Amygdala (tissue), 56 donors: ENCODE measurements at regions not wholly inside any gene's neighbourhood (a gene's known extent, or its start where the extent isn't known, plus 50 kb on each side); places are given as distances from the start of the nearest gene placed in this dataset.

Source experiments
- DNase-seq, 56 donors: peaks; one replicate each; lab custom pipeline; 2025; lab: John Stamatoyannopoulos, UW

DNA sequence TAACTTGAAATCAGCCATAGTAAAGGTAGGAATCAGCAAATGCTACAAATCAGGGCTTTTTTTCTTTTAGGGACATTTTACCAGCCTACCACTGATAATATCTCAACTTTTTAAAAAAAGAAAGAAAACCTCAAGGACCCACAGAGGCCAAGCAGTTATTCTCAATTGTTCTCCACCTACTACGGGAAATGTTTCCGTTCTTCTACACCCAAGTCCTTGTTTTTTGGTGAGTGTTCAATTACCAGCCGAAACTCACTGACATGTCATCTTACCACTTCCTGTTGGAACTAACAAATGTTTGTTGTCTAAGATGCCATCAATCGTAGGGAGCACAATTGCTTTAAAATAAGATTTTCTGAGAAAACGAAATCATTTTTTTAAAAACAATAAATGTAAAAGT lies 50.2 kb upstream of the CDK1 start:
- DNase-seq = no peak

DNA sequence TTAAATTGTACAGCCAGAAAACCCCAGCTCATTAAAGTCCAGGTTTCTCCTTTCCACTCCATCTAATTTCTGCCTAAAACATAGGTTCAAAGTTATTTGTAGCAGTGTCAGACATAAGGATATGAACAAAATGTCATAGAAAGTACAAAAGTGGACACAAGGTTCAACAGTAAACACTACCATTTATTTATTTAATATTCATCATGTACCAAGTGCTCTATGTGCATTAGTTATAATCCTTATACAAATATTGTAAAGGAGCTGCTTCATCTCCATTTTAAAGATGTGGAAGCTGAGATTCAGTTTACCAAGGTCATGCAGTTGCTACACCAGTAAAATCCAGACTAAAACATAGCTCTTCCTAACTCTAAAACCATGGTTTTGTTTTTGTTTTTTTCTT lies 52.0 kb upstream of the CDK1 start:
- no peak for DNase-seq

DNA sequence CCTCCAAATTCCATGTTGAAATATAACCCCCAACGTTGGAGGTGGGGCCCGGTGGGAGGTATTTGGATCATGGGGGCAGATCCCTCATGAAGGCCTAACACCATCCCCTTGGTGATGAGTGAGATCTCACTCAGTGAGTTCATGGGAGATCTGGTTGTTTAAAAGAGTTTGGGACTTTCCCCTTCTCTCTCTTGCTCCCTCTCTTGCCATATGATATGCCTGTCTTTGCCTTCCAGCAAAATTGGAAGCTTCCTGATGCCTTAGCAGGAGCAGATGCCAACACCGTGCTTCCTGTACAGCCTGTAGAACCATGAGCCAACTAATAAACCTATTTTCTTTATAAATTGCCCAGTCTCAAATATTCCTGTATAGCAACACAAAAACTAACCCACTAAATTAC lies 55.7 kb upstream of the CDK1 start:
- DNase-seq = no peak

GRCh38 chr10:60719721-60720120 lies 58.6 kb upstream of the CDK1 start:
- DNase-seq = no peak

- no peak for DNase-seq
Measured at GRCh38 chr10:60718886-60719285, 59.4 kb upstream of the CDK1 start.

DNA sequence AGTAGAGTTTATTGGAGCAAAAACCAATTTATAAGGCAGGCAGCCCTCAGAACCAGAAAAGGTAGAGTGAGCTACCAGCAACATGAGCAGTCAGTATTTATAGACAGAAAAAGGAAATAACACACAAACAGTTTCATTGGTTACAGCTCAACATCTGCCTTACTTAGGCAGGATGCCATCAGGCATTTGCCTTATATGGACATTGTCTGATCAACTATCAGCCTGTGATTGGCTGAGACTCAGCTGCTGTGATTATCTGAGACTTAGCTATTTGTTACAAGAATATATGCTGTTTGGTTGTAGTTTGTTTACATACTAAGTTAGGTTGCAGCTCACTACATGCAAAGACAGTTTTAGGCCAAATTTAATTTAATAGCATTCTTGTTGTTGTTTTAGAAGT lies 60.4 kb upstream of the CDK1 start:
- no peak for DNase-seq

- no peak for DNase-seq
Measured at GRCh38 chr10:60714233-60714632, 64.0 kb upstream of the CDK1 start.

GRCh38 chr10:60711496-60711895 lies 66.8 kb upstream of the CDK1 start:
- no peak for DNase-seq

DNA sequence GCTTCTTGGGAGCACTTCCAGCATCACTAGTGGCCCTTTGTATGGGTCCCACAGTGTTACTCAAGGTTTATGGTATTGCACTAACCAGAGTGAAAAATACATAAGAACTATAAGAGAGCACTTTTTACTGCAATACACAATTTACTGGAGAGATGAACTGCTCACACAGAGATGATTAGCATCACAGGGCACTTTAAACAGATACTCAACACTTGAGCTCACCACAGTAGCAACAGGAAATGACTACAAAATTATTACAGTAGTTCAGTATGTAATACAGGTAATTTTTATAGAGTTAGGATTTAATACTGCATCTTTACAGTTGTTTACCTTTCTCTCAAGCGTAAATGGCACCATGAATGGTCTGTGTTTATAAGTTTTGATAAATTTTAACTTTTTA lies 68.2 kb upstream of the CDK1 start:
- DNase-seq = no peak

- no peak for DNase-seq
Measured at GRCh38 chr10:60708666-60709065, 69.6 kb upstream of the CDK1 start.

DNA sequence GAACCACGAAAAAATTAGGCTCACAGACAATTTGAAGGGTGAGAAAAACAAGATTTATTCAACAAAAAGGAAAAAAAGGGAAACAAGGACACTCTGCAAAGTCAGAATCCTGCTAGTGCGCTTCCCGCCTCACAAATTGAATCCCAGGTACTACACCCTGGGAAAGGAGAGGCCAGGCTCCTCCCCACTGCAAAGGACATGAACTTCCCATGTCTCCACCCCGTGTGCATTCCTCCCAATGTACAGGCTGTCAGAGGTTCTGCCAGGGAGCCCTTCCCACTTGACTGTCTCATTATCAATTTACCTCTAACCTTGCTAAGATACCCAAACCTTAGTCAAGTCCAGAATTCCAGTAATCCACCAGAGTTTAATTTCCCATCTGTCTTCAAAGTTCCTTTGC lies 70.4 kb upstream of the CDK1 start:
- no peak for DNase-seq

DNA sequence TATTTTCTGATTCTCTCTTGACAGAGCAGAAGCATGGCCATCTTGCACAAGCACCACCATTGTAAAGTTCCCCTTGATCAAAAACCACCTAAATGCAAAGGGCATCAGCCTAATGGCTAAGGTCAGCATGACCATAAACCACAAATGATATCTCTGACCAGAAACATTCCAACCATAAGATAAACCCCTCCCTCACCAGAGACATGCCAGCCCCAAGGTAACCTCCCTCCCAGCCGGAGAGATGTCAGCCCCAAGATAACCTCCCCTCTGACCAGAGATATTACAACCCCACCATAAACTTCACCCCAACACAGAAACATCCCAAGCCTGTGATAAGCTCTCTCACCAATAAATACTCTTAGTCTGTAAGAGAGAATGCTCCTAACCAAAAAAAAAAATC lies 72.1 kb upstream of the CDK1 start:
- DNase-seq = no peak

GRCh38 chr10:60705376-60705775 lies 72.9 kb upstream of the CDK1 start:
- DNase-seq = no peak

DNA sequence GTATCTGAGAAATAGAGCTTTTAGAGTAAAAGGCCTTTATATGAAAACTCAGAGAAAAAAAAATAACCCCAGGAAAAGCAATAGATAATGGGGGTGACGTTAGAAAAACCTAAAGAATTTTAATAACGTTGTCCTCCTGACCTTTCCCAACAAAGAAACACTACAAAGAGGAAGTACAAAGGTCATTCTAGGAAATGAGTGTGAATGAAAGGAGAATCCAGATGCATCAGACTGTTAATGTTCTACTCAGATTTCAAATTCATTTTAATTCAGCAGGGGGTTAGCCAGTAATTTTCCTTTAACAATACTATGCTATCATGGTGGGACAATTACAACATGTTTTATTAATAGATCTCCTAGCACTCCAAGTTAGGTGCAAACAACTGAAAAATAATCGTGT lies 73.8 kb upstream of the CDK1 start:
- DNase-seq = no peak

- DNase-seq = no peak
Measured at GRCh38 chr10:60703266-60704041, 74.8 kb upstream of the CDK1 start.

- DNase-seq = no peak
Measured at GRCh38 chr10:60687679-60688078, 90.6 kb upstream of the CDK1 start.

DNA sequence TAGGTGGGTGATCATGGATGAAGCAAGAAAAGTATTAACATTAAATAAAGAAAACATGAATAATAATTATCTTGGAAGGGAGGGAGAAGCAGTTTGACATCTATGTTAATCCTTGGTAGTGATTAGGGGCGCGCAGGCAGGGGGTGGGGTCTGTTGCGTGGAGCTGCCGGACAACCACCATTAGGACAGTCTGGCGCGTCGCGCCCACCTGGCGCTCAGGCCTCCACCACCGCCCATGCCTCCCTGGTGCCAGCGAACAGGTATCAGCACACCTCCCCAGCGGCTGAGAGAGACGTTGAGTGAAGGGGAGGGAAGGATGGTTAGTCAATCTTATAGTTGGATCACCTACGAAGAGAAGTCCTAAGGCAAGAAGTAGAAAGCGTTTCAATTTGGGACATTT lies 94.2 kb upstream of the CDK1 start:
- DNase-seq = no peak

DNA sequence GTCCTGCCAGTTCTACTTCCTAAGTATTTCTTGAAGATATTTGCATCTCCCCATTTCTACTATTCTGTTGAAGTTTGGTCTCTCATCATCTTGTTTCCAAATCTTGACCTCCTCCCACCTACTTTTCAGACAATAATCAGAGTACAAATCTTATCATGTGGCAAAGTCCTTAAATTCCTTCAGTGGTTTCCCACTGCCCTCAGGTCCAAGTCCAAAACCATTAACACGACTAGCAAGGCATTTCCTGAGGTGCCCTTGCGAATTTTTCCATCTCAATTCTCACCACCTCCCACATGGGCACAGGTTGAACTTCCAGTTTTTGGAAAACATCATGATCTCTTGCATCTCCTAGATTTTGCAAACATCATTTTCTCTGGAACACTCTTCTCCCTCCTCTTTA lies 97.2 kb upstream of the CDK1 start:
- DNase-seq = no peak

- no peak for DNase-seq
Measured at GRCh38 chr10:60679388-60679990, 98.8 kb upstream of the CDK1 start.

- DNase-seq = no peak
Measured at GRCh38 chr10:60678978-60679377, 99.3 kb upstream of the CDK1 start.

DNA sequence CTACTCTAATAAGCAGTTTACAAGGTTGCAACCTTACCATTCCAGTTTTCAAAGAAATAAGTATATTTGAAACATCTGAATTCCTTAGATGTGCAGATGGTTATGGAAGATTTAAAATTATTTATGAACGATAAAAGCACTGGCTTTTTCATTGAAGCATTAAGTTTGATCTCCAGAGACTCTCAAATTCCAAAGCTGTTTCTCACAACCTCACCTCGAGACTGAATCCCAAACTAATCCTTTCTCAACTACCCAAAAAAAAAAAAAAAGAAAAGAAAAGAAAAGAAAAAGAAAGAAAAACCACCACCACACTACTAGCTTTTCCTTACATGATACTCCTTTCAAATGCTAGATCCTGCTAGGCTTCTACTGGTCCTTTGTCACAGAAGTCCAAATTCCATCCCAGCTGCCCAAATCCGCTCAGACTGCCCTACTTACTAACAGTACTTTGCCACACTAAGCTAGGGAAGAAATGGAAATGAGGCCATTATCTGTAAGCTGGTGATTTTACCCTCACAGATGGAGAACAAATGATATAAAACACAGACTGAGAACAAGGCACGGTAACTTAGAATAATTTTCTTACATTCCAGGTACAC lies 100.6 kb upstream of the CDK1 start:
- peak in 1 of 56 donors; percentile 3 for DNase-seq

GRCh38 chr10:60675236-60675635 lies 103.0 kb upstream of the CDK1 start:
- DNase-seq = no peak
